Loucy (cell line): ENCODE measurements at regions not wholly inside any gene's neighbourhood (a gene's known extent, or its start where the extent isn't known, plus 50 kb on each side); places are given as distances from the start of the nearest gene placed in this dataset.

Experiments
- H2AFZ ChIP-seq: fragments of 200-600 bp; sonication (generic); 2 replicates; pipeline ENCODE4 v1.6.0; 2016; ENCODE audit warnings: antibody characterized with exemption, mild to moderate bottlenecking, low read length, moderate library complexity
- H3F3A ChIP-seq: fragments of 200-600 bp; 2 replicates; pipeline ENCODE4 v1.6.0; 2016; ENCODE audit warnings: antibody characterized with exemption, low read depth, mild to moderate bottlenecking
- H3K27me3 ChIP-seq: fragments of 200-600 bp; sonication (generic); 2 replicates; pipeline ENCODE4 v1.6.1; 2014; ENCODE audit warnings: low read length, mild to moderate bottlenecking; ENCODE audit not compliant: insufficient read depth, poor library complexity, severe bottlenecking
- H3K36me3 ChIP-seq: fragments of 200-600 bp; sonication (generic); 2 replicates; pipeline ENCODE4 v1.6.1; 2016; ENCODE audit warnings: low read length; ENCODE audit not compliant: insufficient read depth
- H3K4me1 ChIP-seq: fragments of 200-600 bp; sonication (generic); 2 replicates; pipeline ENCODE4 v1.5.1; 2014; ENCODE audit warnings: low read length, mild to moderate bottlenecking; ENCODE audit not compliant: insufficient read depth, poor library complexity, severe bottlenecking
- H3K4me2 ChIP-seq: fragments of 200-600 bp; sonication (generic); 2 replicates; pipeline ENCODE4 v1.6.0; 2014; ENCODE audit warnings: antibody characterized with exemption, low read length, low read depth, mild to moderate bottlenecking; ENCODE audit not compliant: poor library complexity, severe bottlenecking
- H3K4me3 ChIP-seq: fragments of 200-600 bp; sonication (generic); 2 replicates; pipeline ENCODE4 v1.5.1; 2014; ENCODE audit warnings: low read length, mild to moderate bottlenecking, mixed read lengths; ENCODE audit not compliant: poor library complexity, severe bottlenecking
- H3K79me2 ChIP-seq: fragments of 200-600 bp; sonication (generic); 2 replicates; pipeline ENCODE4 v1.6.1; 2014; ENCODE audit warnings: low read length; ENCODE audit not compliant: insufficient read depth
- H3K9ac ChIP-seq: fragments of 200-600 bp; sonication (generic); 2 replicates; pipeline ENCODE4 v1.6.0; 2014; ENCODE audit warnings: mild to moderate bottlenecking, low read depth, low read length, moderate library complexity; ENCODE audit not compliant: poor library complexity, severe bottlenecking
- H3K9me2 ChIP-seq: fragments of 200-600 bp; sonication (generic); replicated peaks from 2 replicates; pipeline ENCODE4 v1.6.1; 2016; ENCODE audit warnings: low read depth, low read length, mixed read lengths
- H3K9me3 ChIP-seq: fragments of 200-600 bp; sonication (generic); 2 replicates; pipeline ENCODE4 v1.6.1; 2014; ENCODE audit warnings: mild to moderate bottlenecking, antibody characterized with exemption, low read length, low read depth; ENCODE audit not compliant: insufficient read depth
- H4K20me1 ChIP-seq: fragments of 200-600 bp; sonication (generic); 2 replicates; pipeline ENCODE4 v1.6.0; 2014; ENCODE audit warnings: antibody characterized with exemption, low read length, mild to moderate bottlenecking; ENCODE audit not compliant: insufficient read depth, poor library complexity, severe bottlenecking
- EZH2phosphoT487 ChIP-seq: fragments of 200-600 bp; IDR thresholded peaks from 2 replicates; pipeline ENCODE4 v1.6.1; 2018; ENCODE audit warnings: antibody characterized with exemption, mild to moderate bottlenecking, moderate library complexity, borderline replicate concordance
- TF ChIP-seq, protein P1 (sequence below): fragments of 200-600 bp; sonication (generic); conservative IDR thresholded peaks from 2 replicates; pipeline ENCODE4 v1.5.1; 2014; ENCODE audit warnings: mild to moderate bottlenecking, antibody characterized with exemption, low read length

DNA sequence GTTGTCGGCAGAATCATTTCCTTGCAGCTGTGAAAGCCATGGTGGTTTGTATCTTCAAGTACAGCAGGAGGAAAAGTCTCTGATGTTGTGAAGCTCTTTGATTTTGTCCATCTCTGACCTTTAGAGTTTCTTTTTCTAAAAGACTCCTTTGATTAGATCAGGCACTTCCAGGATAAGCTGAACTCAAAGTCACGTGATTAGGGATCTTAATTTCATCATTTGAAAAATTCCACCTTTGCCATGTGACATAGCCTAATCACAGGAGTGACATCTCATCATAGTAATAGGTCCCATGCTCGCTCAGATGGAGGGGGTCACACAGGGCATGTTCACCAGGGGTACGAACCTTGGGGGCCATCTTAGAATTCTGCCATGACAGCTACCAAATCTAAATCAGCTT is 441.5 kb upstream of the CDH4 start:
- Histone ChIP-seq H2AFZ (no peak overlapping the region), H3K9ac (no peak overlapping the region), H4K20me1 (no peaks in the 10 kb centered on the region), H3K4me2 (no peak overlapping the region), H3F3A (no peaks in the 10 kb centered on the region), H3K4me3 (no peak overlapping the region), H3K4me1 (no peaks in the 10 kb centered on the region), H3K36me3 (no peaks in the 10 kb centered on the region), H3K9me3 (no peaks in the 10 kb centered on the region), H3K9me2 (no peaks in the 10 kb centered on the region), H3K79me2 (no peaks in the 10 kb centered on the region), H3K27me3 (no peaks in the 10 kb centered on the region)
- TF ChIP-seq EZH2phosphoT487: no peak
- TF ChIP-seq, protein P1, sequence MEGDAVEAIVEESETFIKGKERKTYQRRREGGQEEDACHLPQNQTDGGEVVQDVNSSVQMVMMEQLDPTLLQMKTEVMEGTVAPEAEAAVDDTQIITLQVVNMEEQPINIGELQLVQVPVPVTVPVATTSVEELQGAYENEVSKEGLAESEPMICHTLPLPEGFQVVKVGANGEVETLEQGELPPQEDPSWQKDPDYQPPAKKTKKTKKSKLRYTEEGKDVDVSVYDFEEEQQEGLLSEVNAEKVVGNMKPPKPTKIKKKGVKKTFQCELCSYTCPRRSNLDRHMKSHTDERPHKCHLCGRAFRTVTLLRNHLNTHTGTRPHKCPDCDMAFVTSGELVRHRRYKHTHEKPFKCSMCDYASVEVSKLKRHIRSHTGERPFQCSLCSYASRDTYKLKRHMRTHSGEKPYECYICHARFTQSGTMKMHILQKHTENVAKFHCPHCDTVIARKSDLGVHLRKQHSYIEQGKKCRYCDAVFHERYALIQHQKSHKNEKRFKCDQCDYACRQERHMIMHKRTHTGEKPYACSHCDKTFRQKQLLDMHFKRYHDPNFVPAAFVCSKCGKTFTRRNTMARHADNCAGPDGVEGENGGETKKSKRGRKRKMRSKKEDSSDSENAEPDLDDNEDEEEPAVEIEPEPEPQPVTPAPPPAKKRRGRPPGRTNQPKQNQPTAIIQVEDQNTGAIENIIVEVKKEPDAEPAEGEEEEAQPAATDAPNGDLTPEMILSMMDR: no peak

DNA sequence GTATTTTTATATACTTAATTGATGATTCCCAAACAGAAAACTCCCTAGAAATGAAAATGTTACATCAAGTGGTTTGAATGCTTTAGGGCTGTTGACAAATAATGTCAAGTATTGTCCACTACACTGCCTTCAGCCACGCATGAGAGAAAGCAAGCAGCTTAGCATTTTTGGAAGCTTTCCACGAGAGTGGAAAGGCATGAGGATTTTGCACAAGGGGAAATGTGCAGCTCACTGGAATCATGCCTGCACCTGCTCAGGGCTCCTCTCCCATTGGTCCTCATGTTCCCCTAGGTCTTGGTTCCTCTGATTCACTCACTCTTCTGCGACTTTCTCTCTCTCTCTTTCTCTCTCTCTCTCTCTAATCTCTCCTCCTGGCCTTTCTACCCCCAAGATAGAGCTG is 439.5 kb upstream of the CDH4 start:
- Histone ChIP-seq H3K27me3 (no peaks in the 10 kb centered on the region), H3K79me2 (no peaks in the 10 kb centered on the region), H3K4me2 (no peak overlapping the region), H3K36me3 (no peaks in the 10 kb centered on the region), H4K20me1 (no peaks in the 10 kb centered on the region), H3K9me3 (no peaks in the 10 kb centered on the region), H3K4me1 (no peaks in the 10 kb centered on the region), H3K4me3 (no peak overlapping the region), H3K9me2 (no peaks in the 10 kb centered on the region), H2AFZ (no peak overlapping the region), H3K9ac (no peak overlapping the region), H3F3A (no peaks in the 10 kb centered on the region)
- TF ChIP-seq, protein P1: no peak
- no peak for TF ChIP-seq EZH2phosphoT487

DNA sequence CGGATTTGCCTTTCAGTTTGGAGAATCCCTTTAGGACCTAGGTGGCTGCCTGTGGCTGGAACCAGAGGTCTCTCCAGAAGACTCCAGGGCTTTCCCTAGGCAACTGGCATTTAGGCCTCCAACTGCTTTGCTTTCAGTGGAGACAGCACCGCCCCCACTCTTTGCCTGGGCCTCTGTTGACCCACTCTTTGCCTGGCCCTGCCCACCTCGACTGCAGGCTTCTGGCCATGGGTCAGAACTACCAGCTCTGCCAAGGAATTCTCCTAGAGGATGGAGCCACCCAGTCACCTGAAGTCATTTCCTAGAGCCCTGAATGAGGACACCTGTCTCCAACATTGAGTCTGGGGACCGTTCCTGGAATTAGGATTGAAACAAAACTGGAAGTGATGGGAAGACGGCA is 439.0 kb upstream of the CDH4 start:
- Histone ChIP-seq H3K36me3 (no peaks in the 10 kb centered on the region), H3K4me1 (no peaks in the 10 kb centered on the region), H3K27me3 (no peaks in the 10 kb centered on the region), H4K20me1 (no peaks in the 10 kb centered on the region), H3K9me2 (no peaks in the 10 kb centered on the region), H3K79me2 (no peaks in the 10 kb centered on the region), H3K9me3 (no peaks in the 10 kb centered on the region), H3K9ac (no peak overlapping the region), H3K4me3 (no peak overlapping the region), H2AFZ (no peak overlapping the region), H3K4me2 (no peak overlapping the region), H3F3A (no peaks in the 10 kb centered on the region)
- TF ChIP-seq EZH2phosphoT487: no peak
- TF ChIP-seq, protein P1: no peak
